HPDE6-E6E7 (cell line): ENCODE measurements at regions not wholly inside any gene's neighbourhood (a gene's known extent, or its start where the extent isn't known, plus 50 kb on each side); places are given as distances from the start of the nearest gene placed in this dataset.
"Not testable (repeated sequence)": the region's sequence is repeated elsewhere in the genome, so short reads cannot be mapped to it uniquely, and the experiment has no call there.

ENCODE experiments used
- DNase-seq: peaks from one replicate; pipeline ENCODE4 v3.0.0; 2011; ENCODE audit warnings: missing footprints; ENCODE audit errors: extremely low spot score

- DNase-seq = no peak
These were observed 68.5 kb downstream of the CDC14C start for GRCh38 chr7:48992816-48993215.

GRCh38 chr7:49001610-49002033 lies 77.3 kb downstream of the CDC14C start:
- peak; percentile 41 for DNase-seq

- DNase-seq = no peak
These were observed 86.4 kb downstream of the CDC14C start for GRCh38 chr7:49010717-49011116.

- DNase-seq = no peak
These were observed 90.5 kb downstream of the CDC14C start for GRCh38 chr7:49014870-49015269.

GRCh38 chr7:49020145-49020544 lies 95.8 kb downstream of the CDC14C start:
- DNase-seq = no peak

- DNase-seq = no peak
These were observed 98.1 kb downstream of the CDC14C start for GRCh38 chr7:49022448-49022847.

- no peak for DNase-seq
These were observed 99.3 kb downstream of the CDC14C start for GRCh38 chr7:49023345-49024328.

GRCh38 chr7:49030221-49030620 lies 105.9 kb downstream of the CDC14C start:
- DNase-seq = no peak

- not testable (repeated sequence) for DNase-seq
These were observed 108.8 kb downstream of the CDC14C start for GRCh38 chr7:49033140-49033539.

- DNase-seq = no peak
These were observed 113.2 kb downstream of the CDC14C start for GRCh38 chr7:49037346-49038210.

GRCh38 chr7:49038821-49039358 lies 114.5 kb downstream of the CDC14C start:
- DNase-seq = no peak

GRCh38 chr7:49060743-49061142 lies 136.4 kb downstream of the CDC14C start:
- no peak for DNase-seq

GRCh38 chr7:49074538-49074937 lies 150.2 kb downstream of the CDC14C start:
- DNase-seq = no peak

GRCh38 chr7:49080896-49081475 lies 156.6 kb downstream of the CDC14C start:
- DNase-seq = no peak

- DNase-seq = no peak
These were observed 163.7 kb downstream of the CDC14C start for GRCh38 chr7:49088017-49088416.

GRCh38 chr7:49089717-49090116 lies 165.4 kb downstream of the CDC14C start:
- DNase-seq = no peak

GRCh38 chr7:49091089-49091488 lies 166.7 kb downstream of the CDC14C start:
- DNase-seq = no peak

- no peak for DNase-seq
These were observed 167.2 kb downstream of the CDC14C start for GRCh38 chr7:49091519-49091918.

- no peak for DNase-seq
These were observed 168.9 kb downstream of the CDC14C start for GRCh38 chr7:49093218-49093617.

- no peak for DNase-seq
These were observed 170.5 kb downstream of the CDC14C start for GRCh38 chr7:49094866-49095265.

GRCh38 chr7:49099587-49100326 lies 175.4 kb downstream of the CDC14C start:
- no peak for DNase-seq
